IMR-90 (cell line): ENCODE measurements at regions not wholly inside any gene's neighbourhood (a gene's known extent, or its start where the extent isn't known, plus 50 kb on each side); places are given as distances from the start of the nearest gene placed in this dataset.

Experiments
- ATAC-seq: fragments of 200-7000 bp; cut with Tn5 transposase; 2 replicates; pipeline ENCODE4 v1.9.1; 2020; ENCODE audit warnings: low read depth, mild to moderate bottlenecking, moderate library complexity
- BruUV-seq: library from RNA; stranded (reverse); fragments of 400-500 nt; replicated peaks from 2 replicates; lab custom pipeline; 2021; lab: Mats Ljungman, UMichigan
- CTCF ChIA-PET: fragments of 300-600 bp; formaldehyde crosslinking; extraction: SDS; loops from one replicate; lab custom pipeline; 2021; ENCODE audit warnings: antibody characterized with exemption; lab: Yijun Ruan, JAX
- POLR2A ChIA-PET: fragments of 300-600 bp; sonication (Branson Sonifier 250); formaldehyde crosslinking; loops from one replicate; lab custom pipeline; 2022; ENCODE audit warnings: antibody characterized with exemption; ENCODE audit not compliant: unreplicated experiment; lab: Charles Lee
- DNase-seq: peaks from one replicate; pipeline ENCODE4 v3.0.0; 2013
- H2AFZ ChIP-seq: replicated peaks from 2 replicates; pipeline ENCODE3; 2013; ENCODE audit warnings: low read length, mild to moderate bottlenecking; ENCODE audit not compliant: poor library complexity
- H2AK5ac ChIP-seq: 2 replicates; pipeline ENCODE4 v1.6.1; 2013; ENCODE audit warnings: low read depth, low read length, inconsistent platforms
- H2AK9ac ChIP-seq: replicated peaks from 2 replicates; pipeline ENCODE3; 2013; ENCODE audit warnings: mild to moderate bottlenecking, low read depth, low read length, moderate library complexity; ENCODE audit not compliant: poor library complexity
- H2BK120ac ChIP-seq: 2 replicates; pipeline ENCODE4 v1.6.1; 2013; ENCODE audit warnings: low read depth, low read length, inconsistent platforms
- H2BK15ac ChIP-seq: 3 replicates; pipeline ENCODE4 v1.6.1; 2013; ENCODE audit warnings: low read depth, low read length, inconsistent platforms
- H2BK20ac ChIP-seq: 2 replicates; pipeline ENCODE4 v1.6.1; 2013; ENCODE audit warnings: low read depth, mild to moderate bottlenecking, inconsistent platforms, low read length, moderate library complexity
- H2BK5ac ChIP-seq: 2 replicates; pipeline ENCODE4 v1.6.1; 2013; ENCODE audit warnings: mild to moderate bottlenecking, low read depth, low read length, inconsistent platforms; ENCODE audit not compliant: poor library complexity, severe bottlenecking
- H3K14ac ChIP-seq: replicated peaks from 2 replicates; pipeline ENCODE4 v1.6.1; 2013; ENCODE audit warnings: low read depth, low read length, inconsistent platforms
- H3K18ac ChIP-seq: 2 replicates; pipeline ENCODE4 v1.6.1; 2013; ENCODE audit warnings: low read depth, low read length, control low read depth
- H3K23ac ChIP-seq: 2 replicates; pipeline ENCODE4 v1.6.1; 2013; ENCODE audit warnings: low read depth, low read length, inconsistent platforms
- H3K27ac ChIP-seq: 2 replicates; pipeline ENCODE4 v1.5.1; 2013; ENCODE audit warnings: mild to moderate bottlenecking, control low read depth, low read length; ENCODE audit not compliant: insufficient read depth
- H3K27me3 ChIP-seq: 2 replicates; pipeline ENCODE4 v1.6.1; 2013; ENCODE audit warnings: low read length; ENCODE audit not compliant: control insufficient read depth, insufficient read depth
- H3K36me3 ChIP-seq: 2 replicates; pipeline ENCODE4 v1.6.1; 2013; ENCODE audit warnings: low read length, mixed read lengths; ENCODE audit not compliant: control insufficient read depth, insufficient read depth
- H3K4ac ChIP-seq: 2 replicates; pipeline ENCODE4 v1.6.1; 2013; ENCODE audit warnings: low read depth, low read length, inconsistent platforms
- H3K4me1 ChIP-seq: 2 replicates; pipeline ENCODE4 v1.6.1; 2013; ENCODE audit warnings: low read length, mixed read lengths; ENCODE audit not compliant: control insufficient read depth, insufficient read depth
- H3K4me2 ChIP-seq: 2 replicates; pipeline ENCODE4 v1.6.1; 2013; ENCODE audit warnings: low read depth, mild to moderate bottlenecking, control low read depth, low read length, moderate library complexity
- H3K4me3 ChIP-seq: 2 replicates; pipeline ENCODE4 v1.5.1; 2013; ENCODE audit warnings: low read depth, mild to moderate bottlenecking, control low read depth, low read length, moderate library complexity; ENCODE audit not compliant: insufficient read depth
- H3K56ac ChIP-seq: 2 replicates; pipeline ENCODE4 v1.6.1; 2013; ENCODE audit warnings: low read length, inconsistent platforms; ENCODE audit not compliant: insufficient read depth; ENCODE audit errors: extremely low read depth
- H3K79me1 ChIP-seq, 2 experiments: 2 replicates each; pipeline ENCODE4 v1.6.1; 2013; ENCODE audit warnings: low read length in 2 of 2, inconsistent platforms in 1 of 2, low read depth in 1 of 2
- H3K9ac ChIP-seq: 2 replicates; pipeline ENCODE4 v1.6.1; 2013; ENCODE audit warnings: low read depth, low read length, control low read depth
- H3K9me1 ChIP-seq: 2 replicates; pipeline ENCODE4 v1.6.1; 2013; ENCODE audit warnings: low read length, inconsistent platforms; ENCODE audit not compliant: insufficient read depth
- H3K9me3 ChIP-seq: 2 replicates; pipeline ENCODE4 v1.6.1; 2013; ENCODE audit warnings: low read length; ENCODE audit not compliant: control insufficient read depth, insufficient read depth
- H4K20me1 ChIP-seq: 2 replicates; pipeline ENCODE4 v1.6.1; 2013; ENCODE audit warnings: low read length, inconsistent platforms; ENCODE audit not compliant: insufficient read depth
- H4K5ac ChIP-seq: 2 replicates; pipeline ENCODE4 v1.6.1; 2013; ENCODE audit warnings: mild to moderate bottlenecking, low read depth, low read length, control low read depth
- H4K8ac ChIP-seq, 2 experiments: 2 replicates each; pipeline ENCODE4 v1.6.1; 2013; ENCODE audit warnings: low read depth in 2 of 2, low read length in 2 of 2, control low read depth in 1 of 2, inconsistent platforms in 1 of 2
- H4K91ac ChIP-seq: 2 replicates; pipeline ENCODE4 v1.6.1; 2013; ENCODE audit warnings: low read depth, low read length, inconsistent platforms; ENCODE audit not compliant: insufficient read depth
- BHLHE40 ChIP-seq: fragments of 150-350 bp; IDR thresholded peaks from 2 replicates; pipeline ENCODE4 v1.6.1; 2016; ENCODE audit warnings: mild to moderate bottlenecking, low read depth, low read length
- CEBPB ChIP-seq: IDR thresholded peaks from 2 replicates; pipeline ENCODE4 v1.6.1; 2012; ENCODE audit warnings: low read depth, low read length, improper control_type of control experiment
- CHD1 ChIP-seq: IDR thresholded peaks from 2 replicates; pipeline ENCODE4 v1.6.1; 2012; ENCODE audit warnings: low read depth, low read length, improper control_type of control experiment
- CTCF ChIP-seq: conservative IDR thresholded peaks from 2 replicates; pipeline ENCODE4 v1.5.1; 2012; ENCODE audit warnings: mild to moderate bottlenecking, low read depth, low read length, improper control_type of control experiment
- ELK1 ChIP-seq: fragments of 150-350 bp; IDR thresholded peaks from 2 replicates; pipeline ENCODE4 v1.6.1; 2016; ENCODE audit warnings: low read depth, mild to moderate bottlenecking, low read length, moderate library complexity, borderline replicate concordance
- FOS ChIP-seq: fragments of 150-350 bp; IDR thresholded peaks from 2 replicates; pipeline ENCODE4 v1.6.1; 2016; ENCODE audit warnings: low read depth, low read length
- MAFK ChIP-seq: IDR thresholded peaks from 2 replicates; pipeline ENCODE4 v1.6.1; 2012; ENCODE audit warnings: low read depth, low read length, improper control_type of control experiment
- MAZ ChIP-seq: IDR thresholded peaks from 2 replicates; pipeline ENCODE4 v1.6.1; 2012; ENCODE audit warnings: low read depth, mild to moderate bottlenecking, low read length, improper control_type of control experiment, moderate library complexity, borderline replicate concordance
- MXI1 ChIP-seq: IDR thresholded peaks from 2 replicates; pipeline ENCODE4 v1.6.1; 2012; ENCODE audit warnings: low read depth, mild to moderate bottlenecking, low read length, moderate library complexity, borderline replicate concordance
- NFE2L2 ChIP-seq: fragments of 150-350 bp; IDR thresholded peaks from 2 replicates; pipeline ENCODE4 v1.6.1; 2016; ENCODE audit warnings: low read depth, mild to moderate bottlenecking, low read length
- POLR2A ChIP-seq: IDR thresholded peaks from 2 replicates; pipeline ENCODE4 v1.6.1; 2012; ENCODE audit warnings: mild to moderate bottlenecking, low read depth, low read length
- RAD21 ChIP-seq: IDR thresholded peaks from 2 replicates; pipeline ENCODE4 v1.6.1; 2012; ENCODE audit warnings: low read length, improper control_type of control experiment
- RCOR1 ChIP-seq: IDR thresholded peaks from 2 replicates; pipeline ENCODE4 v1.6.1; 2012; ENCODE audit warnings: mild to moderate bottlenecking, low read length, improper control_type of control experiment; ENCODE audit not compliant: insufficient replicate concordance
- RFX5 ChIP-seq: IDR thresholded peaks from 2 replicates; pipeline ENCODE4 v1.8.0; 2012; ENCODE audit warnings: low read depth, mild to moderate bottlenecking, low read length, moderate library complexity
- SMC3 ChIP-seq: fragments of 150-350 bp; IDR thresholded peaks from 2 replicates; pipeline ENCODE4 v1.6.1; 2016; ENCODE audit warnings: low read depth, mild to moderate bottlenecking, antibody characterized with exemption, low read length, moderate library complexity
- USF2 ChIP-seq: fragments of 150-350 bp; IDR thresholded peaks from 2 replicates; pipeline ENCODE4 v1.6.1; 2017; ENCODE audit warnings: mild to moderate bottlenecking, antibody characterized with exemption, low read length, low read depth
- WGBS, 2 experiments: methylation state at CpG; one replicate each; pipeline versions ENCODE4 v1.1.5 to v1.1.7; 2013; ENCODE audit warnings: missing lambda C conversion rate in 2 of 2; ENCODE audit not compliant: insufficient read length in 1 of 2; ENCODE audit errors: extremely low coverage in 2 of 2; 5-methylcytosine and 5-hydroxymethylcytosine counted together
- dilution Hi-C: fragments of 300-500 bp; cut with HindIII; formaldehyde crosslinking; loops from one replicate; pipeline ENCODE4 v1.14.3; 2018; ENCODE audit warnings: low sequenced_read_pairs; ENCODE audit not compliant: unreplicated experiment
- in situ Hi-C: fragments of 300-500 bp; cut with MboI; formaldehyde crosslinking; loops from 3 replicates; pipeline ENCODE4 v1.14.3; 2019; ENCODE audit warnings: low sequenced_read_pairs, inconsistent platforms, mixed read lengths
- intact Hi-C: fragments of 100-400 bp; cut with micrococcal nuclease; formaldehyde crosslinking; loops from 2 replicates; pipeline ENCODE4 v1.10.0; 2022

GRCh38 chr6:98547634-98548033 lies 286.7 kb upstream of the POU3F2 start:
- ATAC-seq (no peak), DNase-seq (no peak)
- H2AK5ac ChIP-seq, result no peak overlapping the region
- BruUV-seq, result no TSS peak
- no peak overlapping the region for H3K14ac ChIP-seq
- H3K9ac ChIP-seq, result no peak overlapping the region
- no peak overlapping the region for H3K56ac ChIP-seq
- H2BK15ac ChIP-seq, result no peak overlapping the region
- ChIA-PET POLR2A (no interaction called here), CTCF (no interaction called here)
- no peaks in the 10 kb centered on the region for H4K20me1 ChIP-seq
- in situ Hi-C loops (no loop called here), dilution Hi-C loops (no loop called here), intact Hi-C loops (no loop called here)
- H3K4me3 ChIP-seq, result no peak overlapping the region
- H4K8ac ChIP-seq, result no peak overlapping the region
- H3K79me1 ChIP-seq, result no peaks in the 10 kb centered on the region
- H3K18ac ChIP-seq, result no peak overlapping the region
- TF ChIP-seq CTCF (no peak), RCOR1 (no peak), CHD1 (no peak), USF2 (no peak), NFE2L2 (no peak), BHLHE40 (no peak), FOS (no peak), ELK1 (no peak), RAD21 (no peak), MAZ (no peak), CEBPB (no peak), MAFK (no peak), MXI1 (no peak), SMC3 (no peak), POLR2A (no peak), RFX5 (no peak)
- H3K4me1 ChIP-seq, result no peaks in the 10 kb centered on the region
- 39% methylated on average over 2 of the region's 5 CpGs; no CpG with 5 or more reads in 1 of the 2 experiments for WGBS, 2 experiments
- no peaks in the 10 kb centered on the region for H3K9me3 ChIP-seq
- no peak overlapping the region for H4K5ac ChIP-seq
- no peak overlapping the region for H2AFZ ChIP-seq
- no peak overlapping the region for H3K27ac ChIP-seq
- no peaks in the 10 kb centered on the region for H3K9me1 ChIP-seq
- no peak overlapping the region for H2BK120ac ChIP-seq
- no peaks in the 10 kb centered on the region for H3K27me3 ChIP-seq
- H4K91ac ChIP-seq, result no peak overlapping the region
- H3K23ac ChIP-seq, result no peak overlapping the region
- H3K4ac ChIP-seq, result no peak overlapping the region
- no peak overlapping the region for H2BK5ac ChIP-seq
- no peak overlapping the region for H3K4me2 ChIP-seq
- H2AK9ac ChIP-seq, result no peak overlapping the region
- H2BK20ac ChIP-seq, result no peak overlapping the region
- H3K36me3 ChIP-seq, result no peaks in the 10 kb centered on the region
